WERI-Rb-1 (cell line): ENCODE measurements at regions not wholly inside any gene's neighbourhood (a gene's known extent, or its start where the extent isn't known, plus 50 kb on each side); places are given as distances from the start of the nearest gene placed in this dataset.

Experiments used
- DNase-seq: peaks from one replicate; pipeline ENCODE4 v3.0.0-alpha.2; 2020
- H3K27ac ChIP-seq: fragments of 250-450 bp; sonication (Bioruptor Pico); 2 replicates; pipeline ENCODE4 v1.5.1; 2020; ENCODE audit warnings: mild to moderate bottlenecking, moderate library complexity
- H3K27me3 ChIP-seq: fragments of 250-450 bp; sonication (Bioruptor Pico); 2 replicates; pipeline ENCODE4 v1.5.1; 2021; ENCODE audit warnings: mild to moderate bottlenecking, low read depth, moderate library complexity; ENCODE audit not compliant: insufficient read depth, severe bottlenecking
- H3K36me3 ChIP-seq: fragments of 250-450 bp; sonication (Bioruptor Pico); 2 replicates; pipeline ENCODE4 v1.5.1; 2020; ENCODE audit warnings: mild to moderate bottlenecking, moderate library complexity
- H3K4me3 ChIP-seq: 2 replicates; pipeline ENCODE4 v1.5.1; 2011; ENCODE audit warnings: low read depth, mild to moderate bottlenecking, control low read depth, low read length
- H3K9me3 ChIP-seq: fragments of 250-450 bp; sonication (Bioruptor Pico); 2 replicates; pipeline ENCODE4 v1.5.1; 2021; ENCODE audit warnings: mild to moderate bottlenecking, moderate library complexity; ENCODE audit not compliant: severe bottlenecking
- CTCF ChIP-seq: IDR thresholded peaks from 2 replicates; pipeline ENCODE4 v1.5.1; 2011; ENCODE audit warnings: low read depth, mild to moderate bottlenecking, control low read depth, inconsistent platforms, low read length

GRCh38 chr4:81919810-81920209, 448.1 kb upstream of the RASGEF1B start:
- no peaks in the 10 kb centered on the region for H3K9me3 ChIP-seq
- peak; percentile 20 for DNase-seq
- peak; percentile 34; the same call in 1 of the 2 replicates for TF ChIP-seq CTCF
- no peaks in the 10 kb centered on the region for H3K27me3 ChIP-seq
- H3K27ac ChIP-seq, result no peak overlapping the region
- H3K36me3 ChIP-seq, result no peaks in the 10 kb centered on the region
- H3K4me3 ChIP-seq, result no peak overlapping the region

- peak; percentile 66 for TF ChIP-seq CTCF
- H3K27ac ChIP-seq, result no peak overlapping the region
- H3K4me3 ChIP-seq, result no peak overlapping the region
- peak; percentile 46 for DNase-seq
- no peaks in the 10 kb centered on the region for H3K27me3 ChIP-seq
- no peaks in the 10 kb centered on the region for H3K36me3 ChIP-seq
- H3K9me3 ChIP-seq, result no peaks in the 10 kb centered on the region
Observed at GRCh38 chr4:81919223-81919622, 447.5 kb upstream of the RASGEF1B start.

GRCh38 chr4:81915430-81915829, 443.7 kb upstream of the RASGEF1B start:
- Histone ChIP-seq H3K9me3 (no peaks in the 10 kb centered on the region), H3K4me3 (no peak overlapping the region), H3K36me3 (no peaks in the 10 kb centered on the region), H3K27ac (no peak overlapping the region), H3K27me3 (no peaks in the 10 kb centered on the region)
- no peak for TF ChIP-seq CTCF
- DNase-seq, result no peak

- H3K27ac ChIP-seq, result no peak overlapping the region
- no peak for DNase-seq
- no peaks in the 10 kb centered on the region for H3K36me3 ChIP-seq
- no peak overlapping the region for H3K4me3 ChIP-seq
- TF ChIP-seq CTCF, result no peak
- H3K27me3 ChIP-seq, result no peaks in the 10 kb centered on the region
- no peaks in the 10 kb centered on the region for H3K9me3 ChIP-seq
Observed at GRCh38 chr4:81914623-81915022, 442.9 kb upstream of the RASGEF1B start.

- no peak overlapping the region; the same call in 1 of the 2 replicates for H3K27ac ChIP-seq
- no peaks in the 10 kb centered on the region for H3K36me3 ChIP-seq
- peak; percentile 71 for TF ChIP-seq CTCF
- no peaks in the 10 kb centered on the region for H3K27me3 ChIP-seq
- DNase-seq, result peak; percentile 54
- H3K9me3 ChIP-seq, result no peaks in the 10 kb centered on the region
- no peak overlapping the region for H3K4me3 ChIP-seq
Observed at GRCh38 chr4:81913427-81913879, 441.7 kb upstream of the RASGEF1B start.

- Histone ChIP-seq H3K27ac (no peak overlapping the region), H3K27me3 (no peaks in the 10 kb centered on the region), H3K9me3 (no peaks in the 10 kb centered on the region), H3K36me3 (no peaks in the 10 kb centered on the region), H3K4me3 (no peak overlapping the region)
- no peak for DNase-seq
- no peak for TF ChIP-seq CTCF
Observed at GRCh38 chr4:81912376-81913030, 440.8 kb upstream of the RASGEF1B start.
